Endothelial cell of umbilical vein (primary cell): ENCODE measurements at regions not wholly inside any gene's neighbourhood (a gene's known extent, or its start where the extent isn't known, plus 50 kb on each side); places are given as distances from the start of the nearest gene placed in this dataset.

Source experiments
- CTCF ChIP-seq, 2 donors: IDR thresholded peaks; 1 replicate in 1 of 2; 2 replicates in 1 of 2; pipeline ENCODE4 v1.5.1; 2011; ENCODE audit warnings: low read length in 2 of 2, mild to moderate bottlenecking in 2 of 2, moderate library complexity in 2 of 2, control low read depth in 1 of 2, inconsistent platforms in 1 of 2, low read depth in 1 of 2; ENCODE audit not compliant: insufficient read depth in 1 of 2; ENCODE audit errors: extremely low read depth in 1 of 2
- POLR2A ChIP-seq: IDR thresholded peaks from 2 replicates; pipeline ENCODE4 v1.6.1; 2012; ENCODE audit warnings: low read depth, mild to moderate bottlenecking, control low read depth, low read length

- no peak for TF ChIP-seq CTCF (IDR thresholded peaks at IDR 0.05; ENCODE audit: extremely low read depth in 1 of 2, insufficient read depth in 1 of 2, low read depth in 1 of 2, low read length in 2 of 2)
- no peak for TF ChIP-seq POLR2A
Measured at GRCh38 chr7:47040795-47041347, 541.0 kb downstream of the TNS3 start.
